GM23338 (cell line): ENCODE measurements at regions not wholly inside any gene's neighbourhood (a gene's known extent, or its start where the extent isn't known, plus 50 kb on each side); places are given as distances from the start of the nearest gene placed in this dataset.

Experiments
- ATAC-seq: fragments of 200-7000 bp; cut with Tn5 transposase; 3 replicates; pipeline ENCODE4 v1.9.1; 2020
- DNase-seq: peaks from one replicate; pipeline ENCODE4 v3.0.0-alpha.2; 2015; ENCODE audit warnings: low spot score
- H2AFZ ChIP-seq: fragments of 200-600 bp; sonication (generic); 2 replicates; pipeline ENCODE4 v1.8.0; 2016; ENCODE audit warnings: antibody characterized with exemption, mild to moderate bottlenecking, moderate library complexity
- H3F3A ChIP-seq: fragments of 200-600 bp; sonication (generic); replicated peaks from 2 replicates; pipeline ENCODE4 v1.8.0; 2017; ENCODE audit warnings: antibody characterized with exemption, mixed run types, low read depth
- H3K27ac ChIP-seq: fragments of 200-600 bp; sonication (generic); 2 replicates; pipeline ENCODE4 v1.6.1; 2016; ENCODE audit warnings: low read depth
- H3K27me3 ChIP-seq: fragments of 200-600 bp; sonication (generic); 2 replicates; pipeline ENCODE4 v1.8.0; 2016; ENCODE audit warnings: mild to moderate bottlenecking, mixed run types, moderate library complexity; ENCODE audit not compliant: insufficient read depth
- H3K36me3 ChIP-seq: fragments of 200-600 bp; sonication (generic); 2 replicates; pipeline ENCODE4 v1.8.0; 2016; ENCODE audit warnings: mild to moderate bottlenecking; ENCODE audit not compliant: insufficient read depth
- H3K4me1 ChIP-seq: fragments of 200-600 bp; sonication (generic); 2 replicates; pipeline ENCODE4 v1.8.0; 2016; ENCODE audit warnings: mild to moderate bottlenecking, moderate library complexity; ENCODE audit not compliant: insufficient read depth
- H3K4me2 ChIP-seq: fragments of 200-600 bp; sonication (generic); 2 replicates; pipeline ENCODE4 v1.7.1; 2017; ENCODE audit warnings: mixed run types
- H3K4me3 ChIP-seq: fragments of 200-600 bp; sonication (generic); 2 replicates; pipeline ENCODE4 v1.6.1; 2016; ENCODE audit warnings: mixed run types
- H3K79me2 ChIP-seq: fragments of 200-600 bp; sonication (generic); replicated peaks from 2 replicates; pipeline ENCODE4 v1.8.0; 2017; ENCODE audit warnings: mild to moderate bottlenecking; ENCODE audit not compliant: insufficient read depth
- H3K9me2 ChIP-seq: fragments of 200-600 bp; sonication (generic); 2 replicates; pipeline ENCODE4 v1.8.0; 2017; ENCODE audit not compliant: insufficient read depth
- H4K20me1 ChIP-seq: fragments of 200-600 bp; sonication (generic); replicated peaks from 2 replicates; pipeline ENCODE4 v1.8.0; 2017; ENCODE audit warnings: mild to moderate bottlenecking; ENCODE audit not compliant: insufficient read depth
- H3K27ac Mint-ChIP-seq: 2 replicates; pipeline ENCODE4 v1.8.0; 2020; ENCODE audit warnings: inconsistent platforms, mild to moderate bottlenecking, moderate library complexity, mixed read lengths
- H3K27me3 Mint-ChIP-seq: 3 replicates; pipeline ENCODE4 v1.8.0; 2022; ENCODE audit warnings: low read depth, mild to moderate bottlenecking, moderate library complexity, mixed read lengths, inconsistent platforms; ENCODE audit not compliant: insufficient read depth, poor library complexity
- H3K36me3 Mint-ChIP-seq: 3 replicates; pipeline ENCODE4 v1.8.0; 2021; ENCODE audit warnings: low read depth, mild to moderate bottlenecking, inconsistent platforms, moderate library complexity, mixed read lengths
- H3K4me1 Mint-ChIP-seq: 3 replicates; pipeline ENCODE4 v1.8.0; 2020; ENCODE audit warnings: mild to moderate bottlenecking, inconsistent platforms, mixed read lengths
- H3K4me3 Mint-ChIP-seq: 3 replicates; pipeline ENCODE4 v1.8.0; 2021; ENCODE audit warnings: moderate library complexity, mild to moderate bottlenecking, inconsistent platforms, mixed read lengths
- H3K9me3 Mint-ChIP-seq: 3 replicates; pipeline ENCODE4 v1.8.0; 2020; ENCODE audit warnings: moderate library complexity, mild to moderate bottlenecking, inconsistent platforms, mixed read lengths
- EZH2phosphoT487 ChIP-seq: fragments of 200-600 bp; sonication (generic); IDR thresholded peaks from one replicate; pipeline ENCODE4 v1.8.1; 2018; ENCODE audit warnings: antibody characterized with exemption; ENCODE audit not compliant: unreplicated experiment
- JUNB ChIP-seq: IDR thresholded peaks from one replicate; pipeline ENCODE4 v1.6.1; 2016; ENCODE audit warnings: antibody characterized with exemption; ENCODE audit not compliant: unreplicated experiment
- NANOG ChIP-seq: IDR thresholded peaks from 2 replicates; pipeline ENCODE4 v1.6.1; 2016; ENCODE audit warnings: antibody characterized with exemption, borderline replicate concordance
- ZNF331 ChIP-seq: fragments of 250-450 bp; sonication (Bioruptor Pico); IDR thresholded peaks from 2 replicates; pipeline ENCODE4 v1.5.0; 2020; ENCODE audit warnings: low read depth, mild to moderate bottlenecking, moderate library complexity
- TF ChIP-seq, protein P1 (sequence below): fragments of 250-450 bp; sonication (Bioruptor Pico); IDR thresholded peaks from 2 replicates; pipeline ENCODE4 v1.5.0; 2020; ENCODE audit warnings: mild to moderate bottlenecking, moderate library complexity
- TF ChIP-seq, protein P2 (sequence below): IDR thresholded peaks from 2 replicates; pipeline ENCODE4 v1.6.1; 2016; ENCODE audit warnings: antibody characterized with exemption
- TF ChIP-seq, protein P3 (sequence below), 2 experiments: fragments of 200-600 bp in 1 of 2; sonication (generic) in 1 of 2; conservative IDR thresholded peaks; 2 replicates each; pipeline versions ENCODE4 v1.5.1 to v1.6.1; 2016 to 2017; ENCODE audit warnings: antibody characterized with exemption in 2 of 2, low read depth in 2 of 2, mild to moderate bottlenecking in 2 of 2, moderate library complexity in 1 of 2

DNA sequence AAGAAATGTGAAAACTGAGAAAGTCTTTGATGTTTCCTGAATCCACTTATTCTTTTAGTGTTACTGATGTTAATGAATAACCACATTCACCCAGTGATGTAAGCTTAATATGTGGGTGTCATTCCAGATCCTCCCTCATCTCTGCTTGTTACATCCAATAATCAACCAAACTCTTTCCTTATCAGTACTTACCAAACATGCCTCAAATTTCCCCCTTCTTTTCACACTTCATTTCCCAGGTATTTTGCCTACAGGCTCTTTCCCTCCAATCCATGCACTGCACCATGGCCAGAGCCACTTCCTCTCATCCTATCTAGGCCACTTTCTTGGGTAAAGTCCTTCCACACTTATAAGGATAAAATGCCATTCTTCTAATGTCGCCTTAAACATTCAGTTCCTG is 451.5 kb downstream of the NPIPA7 start (continued):
- TF ChIP-seq, protein P1, sequence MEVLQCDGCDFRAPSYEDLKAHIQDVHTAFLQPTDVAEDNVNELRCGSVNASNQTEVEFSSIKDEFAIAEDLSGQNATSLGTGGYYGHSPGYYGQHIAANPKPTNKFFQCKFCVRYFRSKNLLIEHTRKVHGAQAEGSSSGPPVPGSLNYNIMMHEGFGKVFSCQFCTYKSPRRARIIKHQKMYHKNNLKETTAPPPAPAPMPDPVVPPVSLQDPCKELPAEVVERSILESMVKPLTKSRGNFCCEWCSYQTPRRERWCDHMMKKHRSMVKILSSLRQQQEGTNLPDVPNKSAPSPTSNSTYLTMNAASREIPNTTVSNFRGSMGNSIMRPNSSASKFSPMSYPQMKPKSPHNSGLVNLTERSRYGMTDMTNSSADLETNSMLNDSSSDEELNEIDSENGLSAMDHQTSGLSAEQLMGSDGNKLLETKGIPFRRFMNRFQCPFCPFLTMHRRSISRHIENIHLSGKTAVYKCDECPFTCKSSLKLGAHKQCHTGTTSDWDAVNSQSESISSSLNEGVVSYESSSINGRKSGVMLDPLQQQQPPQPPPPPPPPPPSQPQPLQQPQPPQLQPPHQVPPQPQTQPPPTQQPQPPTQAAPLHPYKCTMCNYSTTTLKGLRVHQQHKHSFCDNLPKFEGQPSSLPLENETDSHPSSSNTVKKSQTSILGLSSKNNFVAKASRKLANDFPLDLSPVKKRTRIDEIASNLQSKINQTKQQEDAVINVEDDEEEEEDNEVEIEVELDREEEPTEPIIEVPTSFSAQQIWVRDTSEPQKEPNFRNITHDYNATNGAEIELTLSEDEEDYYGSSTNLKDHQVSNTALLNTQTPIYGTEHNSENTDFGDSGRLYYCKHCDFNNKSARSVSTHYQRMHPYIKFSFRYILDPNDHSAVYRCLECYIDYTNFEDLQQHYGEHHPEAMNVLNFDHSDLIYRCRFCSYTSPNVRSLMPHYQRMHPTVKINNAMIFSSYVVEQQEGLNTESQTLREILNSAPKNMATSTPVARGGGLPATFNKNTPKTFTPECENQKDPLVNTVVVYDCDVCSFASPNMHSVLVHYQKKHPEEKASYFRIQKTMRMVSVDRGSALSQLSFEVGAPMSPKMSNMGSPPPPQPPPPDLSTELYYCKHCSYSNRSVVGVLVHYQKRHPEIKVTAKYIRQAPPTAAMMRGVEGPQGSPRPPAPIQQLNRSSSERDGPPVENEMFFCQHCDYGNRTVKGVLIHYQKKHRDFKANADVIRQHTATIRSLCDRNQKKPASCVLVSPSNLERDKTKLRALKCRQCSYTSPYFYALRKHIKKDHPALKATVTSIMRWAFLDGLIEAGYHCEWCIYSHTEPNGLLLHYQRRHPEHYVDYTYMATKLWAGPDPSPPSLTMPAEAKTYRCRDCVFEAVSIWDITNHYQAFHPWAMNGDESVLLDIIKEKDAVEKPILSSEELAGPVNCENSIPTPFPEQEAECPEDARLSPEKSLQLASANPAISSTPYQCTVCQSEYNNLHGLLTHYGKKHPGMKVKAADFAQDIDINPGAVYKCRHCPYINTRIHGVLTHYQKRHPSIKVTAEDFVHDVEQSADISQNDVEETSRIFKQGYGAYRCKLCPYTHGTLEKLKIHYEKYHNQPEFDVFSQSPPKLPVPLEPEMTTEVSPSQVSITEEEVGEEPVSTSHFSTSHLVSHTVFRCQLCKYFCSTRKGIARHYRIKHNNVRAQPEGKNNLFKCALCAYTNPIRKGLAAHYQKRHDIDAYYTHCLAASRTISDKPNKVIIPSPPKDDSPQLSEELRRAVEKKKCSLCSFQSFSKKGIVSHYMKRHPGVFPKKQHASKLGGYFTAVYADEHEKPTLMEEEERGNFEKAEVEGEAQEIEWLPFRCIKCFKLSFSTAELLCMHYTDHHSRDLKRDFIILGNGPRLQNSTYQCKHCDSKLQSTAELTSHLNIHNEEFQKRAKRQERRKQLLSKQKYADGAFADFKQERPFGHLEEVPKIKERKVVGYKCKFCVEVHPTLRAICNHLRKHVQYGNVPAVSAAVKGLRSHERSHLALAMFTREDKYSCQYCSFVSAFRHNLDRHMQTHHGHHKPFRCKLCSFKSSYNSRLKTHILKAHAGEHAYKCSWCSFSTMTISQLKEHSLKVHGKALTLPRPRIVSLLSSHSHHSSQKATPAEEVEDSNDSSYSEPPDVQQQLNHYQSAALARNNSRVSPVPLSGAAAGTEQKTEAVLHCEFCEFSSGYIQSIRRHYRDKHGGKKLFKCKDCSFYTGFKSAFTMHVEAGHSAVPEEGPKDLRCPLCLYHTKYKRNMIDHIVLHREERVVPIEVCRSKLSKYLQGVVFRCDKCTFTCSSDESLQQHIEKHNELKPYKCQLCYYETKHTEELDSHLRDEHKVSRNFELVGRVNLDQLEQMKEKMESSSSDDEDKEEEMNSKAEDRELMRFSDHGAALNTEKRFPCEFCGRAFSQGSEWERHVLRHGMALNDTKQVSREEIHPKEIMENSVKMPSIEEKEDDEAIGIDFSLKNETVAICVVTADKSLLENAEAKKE (CRISPR knock-in tag) = no peak
- TF ChIP-seq, protein P2, sequence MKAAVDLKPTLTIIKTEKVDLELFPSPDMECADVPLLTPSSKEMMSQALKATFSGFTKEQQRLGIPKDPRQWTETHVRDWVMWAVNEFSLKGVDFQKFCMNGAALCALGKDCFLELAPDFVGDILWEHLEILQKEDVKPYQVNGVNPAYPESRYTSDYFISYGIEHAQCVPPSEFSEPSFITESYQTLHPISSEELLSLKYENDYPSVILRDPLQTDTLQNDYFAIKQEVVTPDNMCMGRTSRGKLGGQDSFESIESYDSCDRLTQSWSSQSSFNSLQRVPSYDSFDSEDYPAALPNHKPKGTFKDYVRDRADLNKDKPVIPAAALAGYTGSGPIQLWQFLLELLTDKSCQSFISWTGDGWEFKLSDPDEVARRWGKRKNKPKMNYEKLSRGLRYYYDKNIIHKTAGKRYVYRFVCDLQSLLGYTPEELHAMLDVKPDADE = no peak

DNA sequence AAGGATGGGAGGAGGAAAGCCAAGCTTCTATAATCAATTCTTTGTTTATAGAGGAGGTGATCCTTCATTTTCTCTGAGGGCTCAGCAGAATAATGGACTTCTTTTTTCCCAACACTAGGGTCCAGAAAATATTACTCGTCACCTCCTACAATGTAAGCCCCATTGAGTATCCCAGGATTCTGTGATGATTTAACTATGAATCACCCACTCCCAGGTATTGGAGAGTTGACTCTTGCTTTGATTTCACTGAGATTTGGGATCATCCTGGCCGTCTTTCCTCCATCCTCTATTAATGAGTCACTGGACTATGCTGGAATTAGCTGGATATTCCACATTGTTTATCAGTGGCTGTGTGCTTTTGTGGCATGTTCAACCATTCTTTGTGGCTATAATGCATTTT is 452.0 kb downstream of the NPIPA7 start:
- no peak overlapping the region for H2AFZ ChIP-seq
- H3K4me3 ChIP-seq = no peak overlapping the region
- Mint-ChIP-seq H3K4me1 (peaks cover 8% of the 10 kb centered on the region), H3K36me3 (no peaks in the 10 kb centered on the region), H3K4me3 (no peak overlapping the region), H3K27me3 (peaks cover 4% of the 10 kb centered on the region), H3K9me3 (no peaks in the 10 kb centered on the region), H3K27ac (no peak overlapping the region)
- no peaks in the 10 kb centered on the region; the same call in 1 of the 2 replicates for H3K36me3 ChIP-seq
- TF ChIP-seq, protein P3, sequence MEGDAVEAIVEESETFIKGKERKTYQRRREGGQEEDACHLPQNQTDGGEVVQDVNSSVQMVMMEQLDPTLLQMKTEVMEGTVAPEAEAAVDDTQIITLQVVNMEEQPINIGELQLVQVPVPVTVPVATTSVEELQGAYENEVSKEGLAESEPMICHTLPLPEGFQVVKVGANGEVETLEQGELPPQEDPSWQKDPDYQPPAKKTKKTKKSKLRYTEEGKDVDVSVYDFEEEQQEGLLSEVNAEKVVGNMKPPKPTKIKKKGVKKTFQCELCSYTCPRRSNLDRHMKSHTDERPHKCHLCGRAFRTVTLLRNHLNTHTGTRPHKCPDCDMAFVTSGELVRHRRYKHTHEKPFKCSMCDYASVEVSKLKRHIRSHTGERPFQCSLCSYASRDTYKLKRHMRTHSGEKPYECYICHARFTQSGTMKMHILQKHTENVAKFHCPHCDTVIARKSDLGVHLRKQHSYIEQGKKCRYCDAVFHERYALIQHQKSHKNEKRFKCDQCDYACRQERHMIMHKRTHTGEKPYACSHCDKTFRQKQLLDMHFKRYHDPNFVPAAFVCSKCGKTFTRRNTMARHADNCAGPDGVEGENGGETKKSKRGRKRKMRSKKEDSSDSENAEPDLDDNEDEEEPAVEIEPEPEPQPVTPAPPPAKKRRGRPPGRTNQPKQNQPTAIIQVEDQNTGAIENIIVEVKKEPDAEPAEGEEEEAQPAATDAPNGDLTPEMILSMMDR (conservative IDR thresholded peaks at IDR 0.05; ENCODE audit: low read depth in 2 of 2) = no peak
- TF ChIP-seq EZH2phosphoT487 (no peak), JUNB (no peak), NANOG (no peak), ZNF331 (CRISPR knock-in tag) (no peak)
- no peak overlapping the region for H3K27ac ChIP-seq
- H3F3A ChIP-seq = no peaks in the 10 kb centered on the region
- peaks cover 4% of the 10 kb centered on the region; the same call in 1 of the 2 replicates for H3K4me1 ChIP-seq
- no peaks in the 10 kb centered on the region for H3K79me2 ChIP-seq
- no peaks in the 10 kb centered on the region for H3K27me3 ChIP-seq
- H4K20me1 ChIP-seq = no peaks in the 10 kb centered on the region
- H3K4me2 ChIP-seq = no peak overlapping the region
- ATAC-seq = no peak
- DNase-seq = no peak
- H3K9me2 ChIP-seq = peaks cover 10% of the 10 kb centered on the region
